ENCODE measurements at regions not wholly inside any gene's neighbourhood (a gene's known extent, or its start where the extent isn't known, plus 50 kb on each side); places are given as distances from the start of the nearest gene placed in this dataset.
"Not testable (repeated sequence)": the region's sequence is repeated elsewhere in the genome, so short reads cannot be mapped to it uniquely, and the experiment has no call there.

- no peak overlapping the region for H3K27ac Mint-ChIP-seq
- no peaks in the 10 kb centered on the region for H3K36me3 Mint-ChIP-seq
- CTCF ChIA-PET: no interaction called here
- ATAC-seq (no peak), DNase-seq (ENCODE audit: low spot score) (no peak)
- TF ChIP-seq NR1H2 (CRISPR knock-in tag; IDR thresholded peaks at IDR 0.05): no peak
- TF ChIP-seq ZNF416 (CRISPR knock-in tag; IDR thresholded peaks at IDR 0.05): no peak
- no peak for TF ChIP-seq TEAD1 (CRISPR knock-in tag; IDR thresholded peaks at IDR 0.05)
- no peak for TF ChIP-seq ZNF317 (CRISPR knock-in tag; IDR thresholded peaks at IDR 0.05; ENCODE audit: borderline replicate concordance, low read depth)
- TF ChIP-seq SMAD4 (CRISPR knock-in tag; IDR thresholded peaks at IDR 0.05): no peak
- TF ChIP-seq, protein P1, sequence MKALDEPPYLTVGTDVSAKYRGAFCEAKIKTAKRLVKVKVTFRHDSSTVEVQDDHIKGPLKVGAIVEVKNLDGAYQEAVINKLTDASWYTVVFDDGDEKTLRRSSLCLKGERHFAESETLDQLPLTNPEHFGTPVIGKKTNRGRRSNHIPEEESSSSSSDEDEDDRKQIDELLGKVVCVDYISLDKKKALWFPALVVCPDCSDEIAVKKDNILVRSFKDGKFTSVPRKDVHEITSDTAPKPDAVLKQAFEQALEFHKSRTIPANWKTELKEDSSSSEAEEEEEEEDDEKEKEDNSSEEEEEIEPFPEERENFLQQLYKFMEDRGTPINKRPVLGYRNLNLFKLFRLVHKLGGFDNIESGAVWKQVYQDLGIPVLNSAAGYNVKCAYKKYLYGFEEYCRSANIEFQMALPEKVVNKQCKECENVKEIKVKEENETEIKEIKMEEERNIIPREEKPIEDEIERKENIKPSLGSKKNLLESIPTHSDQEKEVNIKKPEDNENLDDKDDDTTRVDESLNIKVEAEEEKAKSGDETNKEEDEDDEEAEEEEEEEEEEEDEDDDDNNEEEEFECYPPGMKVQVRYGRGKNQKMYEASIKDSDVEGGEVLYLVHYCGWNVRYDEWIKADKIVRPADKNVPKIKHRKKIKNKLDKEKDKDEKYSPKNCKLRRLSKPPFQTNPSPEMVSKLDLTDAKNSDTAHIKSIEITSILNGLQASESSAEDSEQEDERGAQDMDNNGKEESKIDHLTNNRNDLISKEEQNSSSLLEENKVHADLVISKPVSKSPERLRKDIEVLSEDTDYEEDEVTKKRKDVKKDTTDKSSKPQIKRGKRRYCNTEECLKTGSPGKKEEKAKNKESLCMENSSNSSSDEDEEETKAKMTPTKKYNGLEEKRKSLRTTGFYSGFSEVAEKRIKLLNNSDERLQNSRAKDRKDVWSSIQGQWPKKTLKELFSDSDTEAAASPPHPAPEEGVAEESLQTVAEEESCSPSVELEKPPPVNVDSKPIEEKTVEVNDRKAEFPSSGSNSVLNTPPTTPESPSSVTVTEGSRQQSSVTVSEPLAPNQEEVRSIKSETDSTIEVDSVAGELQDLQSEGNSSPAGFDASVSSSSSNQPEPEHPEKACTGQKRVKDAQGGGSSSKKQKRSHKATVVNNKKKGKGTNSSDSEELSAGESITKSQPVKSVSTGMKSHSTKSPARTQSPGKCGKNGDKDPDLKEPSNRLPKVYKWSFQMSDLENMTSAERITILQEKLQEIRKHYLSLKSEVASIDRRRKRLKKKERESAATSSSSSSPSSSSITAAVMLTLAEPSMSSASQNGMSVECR (CRISPR knock-in tag; IDR thresholded peaks at IDR 0.05; ENCODE audit: borderline replicate concordance): no peak
- peaks cover 5% of the 10 kb centered on the region for H3K4me1 Mint-ChIP-seq
- no peaks in the 10 kb centered on the region for H3K27me3 Mint-ChIP-seq (ENCODE audit: low read depth)
- H3K4me3 Mint-ChIP-seq: no peak overlapping the region
- no peaks in the 10 kb centered on the region for H3K9me3 Mint-ChIP-seq
- POLR2A ChIA-PET: no interaction called here
Measured at GRCh38 chr3:20561166-20561565, 375.2 kb upstream of the SGO1 start.

GRCh38 chr3:20560446-20560845, 374.4 kb upstream of the SGO1 start:
- H3K27ac Mint-ChIP-seq; CTCF ChIA-PET; H3K9me3 Mint-ChIP-seq; DNase-seq (ENCODE audit: low spot score); H3K36me3 Mint-ChIP-seq; POLR2A ChIA-PET; H3K27me3 Mint-ChIP-seq (ENCODE audit: low read depth); H3K4me3 Mint-ChIP-seq; H3K4me1 Mint-ChIP-seq; ATAC-seq: not testable (repeated sequence)

DNA sequence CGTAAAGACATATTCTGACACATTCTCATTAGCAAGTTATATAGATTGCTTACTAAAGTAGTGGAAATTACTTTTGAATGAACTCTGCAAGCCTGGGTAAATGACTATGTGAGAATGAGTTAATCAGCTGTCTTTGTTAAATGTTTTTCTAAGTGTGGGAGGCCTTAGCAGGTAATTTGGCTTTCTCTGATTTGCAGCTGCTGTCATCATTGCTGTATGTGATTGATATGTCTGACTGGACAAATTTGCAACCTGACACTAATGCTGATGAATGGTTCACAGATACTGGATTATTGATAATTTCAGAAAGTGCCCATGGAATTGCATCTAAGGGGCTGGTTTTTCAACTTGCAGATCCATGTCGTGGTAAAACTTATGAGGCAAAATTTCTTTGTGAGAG, 372.2 kb upstream of the SGO1 start:
- H3K4me1 Mint-ChIP-seq: peaks cover 8% of the 10 kb centered on the region
- H3K27ac Mint-ChIP-seq: no peak overlapping the region
- no peak for DNase-seq (ENCODE audit: low spot score)
- no peaks in the 10 kb centered on the region for H3K27me3 Mint-ChIP-seq (ENCODE audit: low read depth)
- H3K4me3 Mint-ChIP-seq: no peak overlapping the region
- TF ChIP-seq, protein P2, sequence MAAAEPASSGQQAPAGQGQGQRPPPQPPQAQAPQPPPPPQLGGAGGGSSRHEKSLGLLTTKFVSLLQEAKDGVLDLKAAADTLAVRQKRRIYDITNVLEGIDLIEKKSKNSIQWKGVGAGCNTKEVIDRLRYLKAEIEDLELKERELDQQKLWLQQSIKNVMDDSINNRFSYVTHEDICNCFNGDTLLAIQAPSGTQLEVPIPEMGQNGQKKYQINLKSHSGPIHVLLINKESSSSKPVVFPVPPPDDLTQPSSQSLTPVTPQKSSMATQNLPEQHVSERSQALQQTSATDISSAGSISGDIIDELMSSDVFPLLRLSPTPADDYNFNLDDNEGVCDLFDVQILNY (CRISPR knock-in tag; IDR thresholded peaks at IDR 0.05): no peak
- no peaks in the 10 kb centered on the region for H3K9me3 Mint-ChIP-seq
- no peaks in the 10 kb centered on the region for H3K36me3 Mint-ChIP-seq
- POLR2A ChIA-PET: no interaction called here
- CTCF ChIA-PET: no interaction called here
- ATAC-seq: no peak

DNA sequence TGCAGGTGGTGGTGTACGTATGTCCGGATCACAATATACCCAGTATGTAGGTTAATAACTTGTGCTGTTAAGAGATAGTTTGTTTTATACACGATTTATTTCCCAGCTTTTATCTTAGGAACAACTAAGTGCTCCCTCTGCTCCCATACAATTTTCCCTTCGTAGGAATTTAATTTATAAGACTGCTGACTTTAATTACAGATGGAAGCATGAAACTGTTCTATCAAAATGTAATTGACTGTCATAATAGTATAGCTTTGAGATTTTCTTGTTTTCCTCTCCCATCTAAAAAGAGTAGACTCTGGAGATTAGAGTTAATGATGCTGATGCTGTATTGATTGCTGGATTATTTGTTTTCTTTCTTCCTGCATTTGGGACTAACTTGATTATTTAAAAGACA, 370.7 kb upstream of the SGO1 start:
- ChIA-PET POLR2A (no interaction called here), CTCF (no interaction called here)
- DNase-seq (ENCODE audit: low spot score) (no peak), ATAC-seq (no peak)
- no peak overlapping the region for H3K27ac Mint-ChIP-seq
- 0 out of 2 replicates have a peak, but pooled peaks cover 3% of the 10 kb centered on the region for H3K9me3 Mint-ChIP-seq
- no peak overlapping the region for H3K4me3 Mint-ChIP-seq
- no peaks in the 10 kb centered on the region for H3K36me3 Mint-ChIP-seq
- no peaks in the 10 kb centered on the region for H3K27me3 Mint-ChIP-seq (ENCODE audit: low read depth)
- H3K4me1 Mint-ChIP-seq: 0 out of 2 replicates have a peak, but pooled peaks cover 4% of the 10 kb centered on the region
- TF ChIP-seq RELA (CRISPR knock-in tag; IDR thresholded peaks at IDR 0.05; ENCODE audit: borderline replicate concordance) (no peak), FOXJ3 (CRISPR knock-in tag; IDR thresholded peaks at IDR 0.05; ENCODE audit: borderline replicate concordance) (no peak), JAZF1 (CRISPR knock-in tag; IDR thresholded peaks at IDR 0.05) (no peak), FOXK1 (CRISPR knock-in tag; IDR thresholded peaks at IDR 0.05) (no peak), AR (CRISPR knock-in tag; IDR thresholded peaks at IDR 0.05) (no peak), ZNF317 (CRISPR knock-in tag; IDR thresholded peaks at IDR 0.05; ENCODE audit: borderline replicate concordance, low read depth) (no peak), GABPB1 (CRISPR knock-in tag; IDR thresholded peaks at IDR 0.05) (no peak), NFE2L1 (CRISPR knock-in tag; IDR thresholded peaks at IDR 0.05) (no peak), ATF3 (CRISPR knock-in tag; conservative IDR thresholded peaks at IDR 0.05) (no peak), ZNF121 (CRISPR knock-in tag; IDR thresholded peaks at IDR 0.05) (no peak), KAT7 (CRISPR knock-in tag; IDR thresholded peaks at IDR 0.05; ENCODE audit: borderline replicate concordance) (no peak)
- TF ChIP-seq, protein P3, sequence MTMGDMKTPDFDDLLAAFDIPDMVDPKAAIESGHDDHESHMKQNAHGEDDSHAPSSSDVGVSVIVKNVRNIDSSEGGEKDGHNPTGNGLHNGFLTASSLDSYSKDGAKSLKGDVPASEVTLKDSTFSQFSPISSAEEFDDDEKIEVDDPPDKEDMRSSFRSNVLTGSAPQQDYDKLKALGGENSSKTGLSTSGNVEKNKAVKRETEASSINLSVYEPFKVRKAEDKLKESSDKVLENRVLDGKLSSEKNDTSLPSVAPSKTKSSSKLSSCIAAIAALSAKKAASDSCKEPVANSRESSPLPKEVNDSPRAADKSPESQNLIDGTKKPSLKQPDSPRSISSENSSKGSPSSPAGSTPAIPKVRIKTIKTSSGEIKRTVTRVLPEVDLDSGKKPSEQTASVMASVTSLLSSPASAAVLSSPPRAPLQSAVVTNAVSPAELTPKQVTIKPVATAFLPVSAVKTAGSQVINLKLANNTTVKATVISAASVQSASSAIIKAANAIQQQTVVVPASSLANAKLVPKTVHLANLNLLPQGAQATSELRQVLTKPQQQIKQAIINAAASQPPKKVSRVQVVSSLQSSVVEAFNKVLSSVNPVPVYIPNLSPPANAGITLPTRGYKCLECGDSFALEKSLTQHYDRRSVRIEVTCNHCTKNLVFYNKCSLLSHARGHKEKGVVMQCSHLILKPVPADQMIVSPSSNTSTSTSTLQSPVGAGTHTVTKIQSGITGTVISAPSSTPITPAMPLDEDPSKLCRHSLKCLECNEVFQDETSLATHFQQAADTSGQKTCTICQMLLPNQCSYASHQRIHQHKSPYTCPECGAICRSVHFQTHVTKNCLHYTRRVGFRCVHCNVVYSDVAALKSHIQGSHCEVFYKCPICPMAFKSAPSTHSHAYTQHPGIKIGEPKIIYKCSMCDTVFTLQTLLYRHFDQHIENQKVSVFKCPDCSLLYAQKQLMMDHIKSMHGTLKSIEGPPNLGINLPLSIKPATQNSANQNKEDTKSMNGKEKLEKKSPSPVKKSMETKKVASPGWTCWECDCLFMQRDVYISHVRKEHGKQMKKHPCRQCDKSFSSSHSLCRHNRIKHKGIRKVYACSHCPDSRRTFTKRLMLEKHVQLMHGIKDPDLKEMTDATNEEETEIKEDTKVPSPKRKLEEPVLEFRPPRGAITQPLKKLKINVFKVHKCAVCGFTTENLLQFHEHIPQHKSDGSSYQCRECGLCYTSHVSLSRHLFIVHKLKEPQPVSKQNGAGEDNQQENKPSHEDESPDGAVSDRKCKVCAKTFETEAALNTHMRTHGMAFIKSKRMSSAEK (CRISPR knock-in tag; IDR thresholded peaks at IDR 0.05; ENCODE audit: borderline replicate concordance): no peak
